Astrocyte of the cerebellum (primary cell): ENCODE measurements at regions not wholly inside any gene's neighbourhood (a gene's known extent, or its start where the extent isn't known, plus 50 kb on each side); places are given as distances from the start of the nearest gene placed in this dataset.

Experiments
- DNase-seq: peaks from one replicate; pipeline ENCODE4 v3.0.0-alpha.2; 2011; ENCODE audit warnings: low read depth
- H3K4me3 ChIP-seq: 2 replicates; pipeline ENCODE4 v1.5.1; 2011; ENCODE audit warnings: mild to moderate bottlenecking, low read depth, low read length, moderate library complexity
- in situ Hi-C: cut with HindIII; loops from 2 replicates; pipeline ENCODE4 v1.10.0; 2017; ENCODE audit warnings: low sequenced_read_pairs
- TF ChIP-seq, protein P1 (sequence below): IDR thresholded peaks from 2 replicates; pipeline ENCODE4 v1.5.1; 2012; ENCODE audit warnings: low read length, low read depth, moderate library complexity, mild to moderate bottlenecking; ENCODE audit errors: missing control alignments

GRCh38 chr10:105844241-105844640 lies 1203.2 kb downstream of the SORCS3 start:
- no peak for DNase-seq
- H3K4me3 ChIP-seq, result no peak overlapping the region
- in situ Hi-C loops, result no loop called here
- TF ChIP-seq, protein P1, sequence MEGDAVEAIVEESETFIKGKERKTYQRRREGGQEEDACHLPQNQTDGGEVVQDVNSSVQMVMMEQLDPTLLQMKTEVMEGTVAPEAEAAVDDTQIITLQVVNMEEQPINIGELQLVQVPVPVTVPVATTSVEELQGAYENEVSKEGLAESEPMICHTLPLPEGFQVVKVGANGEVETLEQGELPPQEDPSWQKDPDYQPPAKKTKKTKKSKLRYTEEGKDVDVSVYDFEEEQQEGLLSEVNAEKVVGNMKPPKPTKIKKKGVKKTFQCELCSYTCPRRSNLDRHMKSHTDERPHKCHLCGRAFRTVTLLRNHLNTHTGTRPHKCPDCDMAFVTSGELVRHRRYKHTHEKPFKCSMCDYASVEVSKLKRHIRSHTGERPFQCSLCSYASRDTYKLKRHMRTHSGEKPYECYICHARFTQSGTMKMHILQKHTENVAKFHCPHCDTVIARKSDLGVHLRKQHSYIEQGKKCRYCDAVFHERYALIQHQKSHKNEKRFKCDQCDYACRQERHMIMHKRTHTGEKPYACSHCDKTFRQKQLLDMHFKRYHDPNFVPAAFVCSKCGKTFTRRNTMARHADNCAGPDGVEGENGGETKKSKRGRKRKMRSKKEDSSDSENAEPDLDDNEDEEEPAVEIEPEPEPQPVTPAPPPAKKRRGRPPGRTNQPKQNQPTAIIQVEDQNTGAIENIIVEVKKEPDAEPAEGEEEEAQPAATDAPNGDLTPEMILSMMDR, result no peak

GRCh38 chr10:105843786-105844185 lies 1202.7 kb downstream of the SORCS3 start:
- no peak for DNase-seq
- H3K4me3 ChIP-seq, result no peak overlapping the region
- in situ Hi-C loops, result no loop called here
- TF ChIP-seq, protein P1, result no peak

GRCh38 chr10:105840288-105840770 lies 1199.2 kb downstream of the SORCS3 start:
- DNase-seq, result no peak
- no peak overlapping the region for H3K4me3 ChIP-seq
- in situ Hi-C loops, result no loop called here
- TF ChIP-seq, protein P1, result no peak

- TF ChIP-seq, protein P1, result no peak
- in situ Hi-C loops, result no loop called here
- peak overlapping the region; percentile 32 for H3K4me3 ChIP-seq
These were observed 1197.3 kb downstream of the SORCS3 start for GRCh38 chr10:105838392-105838791.

GRCh38 chr10:105837951-105838350 lies 1196.9 kb downstream of the SORCS3 start:
- H3K4me3 ChIP-seq, result peak overlapping the region; percentile 32
- DNase-seq, result peak; percentile 27
- in situ Hi-C loops, result no loop called here
- TF ChIP-seq, protein P1, result no peak

More at GRCh38 chr10:105838392-105838791, 1197.3 kb downstream of the SORCS3 start:
- DNase-seq, result no peak

DNA sequence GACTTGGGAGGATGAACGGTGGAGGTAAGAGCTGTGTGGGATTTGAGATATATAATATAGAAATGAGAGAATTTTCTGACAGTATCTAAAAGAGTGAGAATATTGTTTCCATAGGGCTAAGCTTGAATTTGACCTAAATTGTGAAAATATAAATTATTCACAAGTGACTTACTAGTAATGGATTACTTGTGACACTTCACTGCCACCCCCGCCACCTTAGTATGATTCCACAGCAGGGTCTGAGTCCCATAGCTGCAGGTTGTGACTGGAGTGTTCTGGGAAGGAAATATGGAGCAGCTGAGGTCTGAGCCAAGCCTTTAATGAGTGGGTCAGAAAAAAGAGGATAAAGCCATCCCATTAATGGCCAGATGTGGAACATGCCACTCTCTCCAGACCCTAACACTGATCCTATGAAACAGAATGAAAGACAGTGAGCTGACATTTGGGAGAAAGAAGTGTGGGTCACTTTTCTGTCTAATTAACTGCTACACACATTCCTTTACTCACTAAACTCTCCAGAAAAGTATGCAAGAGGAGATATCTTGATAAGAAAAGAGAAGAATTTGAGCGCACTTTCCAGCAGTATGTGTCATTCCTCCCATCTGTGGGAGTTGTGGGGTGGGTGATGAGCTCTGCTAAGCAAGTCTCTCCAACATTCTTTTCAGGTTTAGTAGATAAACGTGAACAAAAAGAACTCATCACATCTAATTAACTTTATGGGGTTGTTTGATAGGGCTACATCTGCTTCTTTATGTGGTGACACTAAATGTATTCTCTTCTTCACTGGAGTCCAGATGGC lies 1193.4 kb downstream of the SORCS3 start:
- in situ Hi-C loops, result loop anchor here (5.0 kb wide), 1 partner anchor 77 kb away; no protein-coding TSS in a partner anchor

More for the DNA sequence above, 1193.4 kb downstream of the SORCS3 start:
- DNase-seq, result no peak
- H3K4me3 ChIP-seq, result no peak overlapping the region
- TF ChIP-seq, protein P1, result no peak
